ENCODE measurements at regions not wholly inside any gene's neighbourhood (a gene's known extent, or its start where the extent isn't known, plus 50 kb on each side); places are given as distances from the start of the nearest gene placed in this dataset.

DNA sequence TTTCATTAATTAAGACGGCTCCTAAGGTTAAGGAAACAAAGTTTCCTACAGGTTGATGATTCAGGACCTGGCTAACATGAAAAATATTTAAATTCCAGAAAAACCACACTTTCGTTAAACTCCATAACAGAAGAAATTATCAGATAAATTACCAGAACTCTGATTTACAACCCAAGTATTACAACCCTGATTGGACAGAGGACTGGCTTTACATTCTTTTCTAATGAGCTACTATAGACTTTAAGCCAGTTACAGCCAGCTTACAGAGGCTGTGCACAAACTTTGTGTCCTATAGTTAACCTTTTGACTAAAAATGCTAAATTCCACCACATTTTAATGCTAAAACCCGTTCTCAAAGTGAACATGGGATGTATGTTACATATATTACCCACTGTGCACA, 458.6 kb downstream of the KCNJ3 start:
- no peak for TF ChIP-seq CTCF (IDR thresholded peaks at IDR 0.05)
- Mint-ChIP-seq H3K4me3 (ENCODE audit: unreplicated experiment) (no peak overlapping the region), H3K27me3 (ENCODE audit: low read depth) (peaks cover 12% of the 10 kb centered on the region), H3K27ac (ENCODE audit: unreplicated experiment) (no peak overlapping the region), H3K9me3 (ENCODE audit: low read depth) (no peaks in the 10 kb centered on the region), H3K36me3 (ENCODE audit: low read depth) (no peaks in the 10 kb centered on the region), H3K4me1 (ENCODE audit: low read depth) (no peaks in the 10 kb centered on the region)
- no peak for DNase-seq (ENCODE audit: low spot score)

DNA sequence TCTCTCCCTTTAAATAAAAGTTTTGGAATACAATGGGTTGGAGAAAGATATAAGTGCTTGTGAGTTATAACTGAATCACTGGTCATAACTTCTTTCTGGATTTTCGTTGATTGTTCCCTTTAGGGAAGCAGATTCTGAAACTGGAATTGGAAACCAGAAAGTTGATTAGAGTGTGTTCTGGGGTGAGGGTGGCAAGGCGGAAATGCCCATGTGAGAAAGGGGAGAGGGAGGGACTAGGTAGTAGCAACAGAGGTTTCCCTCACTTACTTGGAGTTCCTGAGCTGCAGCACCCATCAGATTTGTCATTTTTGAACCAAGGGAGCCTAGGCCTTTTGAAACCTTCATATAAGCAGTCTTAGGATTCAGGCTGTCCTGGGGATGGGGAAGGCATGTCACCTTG, 453.4 kb downstream of the KCNJ3 start:
- peaks cover 11% of the 10 kb centered on the region for H3K27me3 Mint-ChIP-seq (ENCODE audit: low read depth)
- H3K4me3 Mint-ChIP-seq (ENCODE audit: unreplicated experiment): no peak overlapping the region
- H3K27ac Mint-ChIP-seq (ENCODE audit: unreplicated experiment): no peak overlapping the region
- no peak for TF ChIP-seq CTCF (IDR thresholded peaks at IDR 0.05)
- no peaks in the 10 kb centered on the region for H3K36me3 Mint-ChIP-seq (ENCODE audit: low read depth)
- no peak for DNase-seq (ENCODE audit: low spot score)
- H3K9me3 Mint-ChIP-seq (ENCODE audit: low read depth): no peaks in the 10 kb centered on the region
- no peaks in the 10 kb centered on the region for H3K4me1 Mint-ChIP-seq (ENCODE audit: low read depth)

GRCh38 chr2:155151472-155151871, 453.0 kb downstream of the KCNJ3 start:
- Mint-ChIP-seq H3K27ac (ENCODE audit: unreplicated experiment) (no peak overlapping the region), H3K9me3 (ENCODE audit: low read depth) (no peaks in the 10 kb centered on the region), H3K4me3 (ENCODE audit: unreplicated experiment) (no peak overlapping the region), H3K27me3 (ENCODE audit: low read depth) (peaks cover 11% of the 10 kb centered on the region), H3K36me3 (ENCODE audit: low read depth) (no peaks in the 10 kb centered on the region), H3K4me1 (ENCODE audit: low read depth) (no peaks in the 10 kb centered on the region)
- no peak for DNase-seq (ENCODE audit: low spot score)
- no peak for TF ChIP-seq CTCF (IDR thresholded peaks at IDR 0.05)

- Mint-ChIP-seq H3K4me1 (ENCODE audit: low read depth) (no peaks in the 10 kb centered on the region), H3K36me3 (ENCODE audit: low read depth) (no peaks in the 10 kb centered on the region), H3K4me3 (ENCODE audit: unreplicated experiment) (no peak overlapping the region), H3K9me3 (ENCODE audit: low read depth) (no peaks in the 10 kb centered on the region), H3K27me3 (ENCODE audit: low read depth) (peaks cover 2% of the 10 kb centered on the region), H3K27ac (ENCODE audit: unreplicated experiment) (no peak overlapping the region)
- DNase-seq (ENCODE audit: low spot score): no peak
- TF ChIP-seq CTCF (IDR thresholded peaks at IDR 0.05): no peak
Measured at GRCh38 chr2:155145758-155146229, 447.3 kb downstream of the KCNJ3 start.

DNA sequence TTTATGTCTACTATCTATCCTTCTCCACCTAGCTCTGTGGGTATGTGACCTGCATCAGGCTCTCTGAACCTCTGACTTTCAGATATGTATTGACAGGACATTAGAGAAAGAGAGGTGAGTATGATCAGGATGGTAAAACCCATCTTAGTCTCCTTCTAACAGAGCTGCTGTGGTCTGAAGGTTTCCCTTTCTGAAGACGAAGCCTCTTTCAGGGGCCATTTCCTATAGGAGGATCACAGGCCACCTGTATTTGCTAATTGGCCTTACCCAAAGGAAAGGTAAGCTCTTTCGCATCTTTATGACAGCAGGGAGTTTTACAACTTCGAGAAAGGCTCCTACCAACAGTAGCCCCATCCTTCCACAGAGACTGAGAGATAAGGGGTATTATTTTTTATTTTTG, 442.9 kb downstream of the KCNJ3 start:
- Mint-ChIP-seq H3K9me3 (ENCODE audit: low read depth) (no peaks in the 10 kb centered on the region), H3K4me1 (ENCODE audit: low read depth) (no peaks in the 10 kb centered on the region), H3K27ac (ENCODE audit: unreplicated experiment) (no peak overlapping the region), H3K4me3 (ENCODE audit: unreplicated experiment) (no peak overlapping the region), H3K36me3 (ENCODE audit: low read depth) (no peaks in the 10 kb centered on the region), H3K27me3 (ENCODE audit: low read depth) (peaks cover 3% of the 10 kb centered on the region)
- no peak for DNase-seq (ENCODE audit: low spot score)
- TF ChIP-seq CTCF (IDR thresholded peaks at IDR 0.05): no peak

Data from chondrocyte (in vitro differentiated cells).